NCI-H510A treated with DMSO at 0.1 percent for 48 hours (cell line): ENCODE measurements at regions not wholly inside any gene's neighbourhood (a gene's known extent, or its start where the extent isn't known, plus 50 kb on each side); places are given as distances from the start of the nearest gene placed in this dataset.
A peak's percentile ranks its signal among the peaks of the same experiment; 100 is the strongest.
"Not testable (repeated sequence)": the region's sequence is repeated elsewhere in the genome, so short reads cannot be mapped to it uniquely, and the experiment has no call there.

Source experiments
- DNase-seq: peaks from one replicate; lab custom pipeline; 2025; lab: John Stamatoyannopoulos, UW

GRCh38 chr7:121620953-121621606 is 225.0 kb upstream of the FAM3C start:
- no peak for DNase-seq

GRCh38 chr7:121620206-121620605 is 224.1 kb upstream of the FAM3C start:
- DNase-seq, result no peak

GRCh38 chr7:121618182-121618581 is 222.1 kb upstream of the FAM3C start:
- no peak for DNase-seq

GRCh38 chr7:121610243-121610642 is 214.1 kb upstream of the FAM3C start:
- DNase-seq, result no peak

GRCh38 chr7:121609208-121609607 is 213.1 kb upstream of the FAM3C start:
- no peak for DNase-seq

GRCh38 chr7:121608785-121609184 is 212.7 kb upstream of the FAM3C start:
- no peak for DNase-seq

GRCh38 chr7:121608183-121608582 is 212.1 kb upstream of the FAM3C start:
- DNase-seq, result not testable (repeated sequence)

GRCh38 chr7:121605317-121605680 is 209.2 kb upstream of the FAM3C start:
- DNase-seq, result peak; percentile 15

- DNase-seq, result no peak
Observed at GRCh38 chr7:121604627-121605316, 208.7 kb upstream of the FAM3C start.

- no peak for DNase-seq
Observed at GRCh38 chr7:121603886-121604285, 207.8 kb upstream of the FAM3C start.

- no peak for DNase-seq
Observed at GRCh38 chr7:121599887-121600286, 203.8 kb upstream of the FAM3C start.

GRCh38 chr7:121595758-121596696 is 199.9 kb upstream of the FAM3C start:
- no peak for DNase-seq

- no peak for DNase-seq
Observed at GRCh38 chr7:121591926-121592325, 195.8 kb upstream of the FAM3C start.

- DNase-seq, result no peak
Observed at GRCh38 chr7:121587435-121587834, 191.3 kb upstream of the FAM3C start.

- no peak for DNase-seq
Observed at GRCh38 chr7:121582258-121582657, 186.2 kb upstream of the FAM3C start.

GRCh38 chr7:121579639-121580038 is 183.5 kb upstream of the FAM3C start:
- DNase-seq, result no peak

GRCh38 chr7:121578669-121579068 is 182.6 kb upstream of the FAM3C start:
- no peak for DNase-seq

GRCh38 chr7:121576148-121576917 is 180.2 kb upstream of the FAM3C start:
- DNase-seq, result no peak

- DNase-seq, result no peak
Observed at GRCh38 chr7:121575194-121575765, 179.2 kb upstream of the FAM3C start.

- no peak for DNase-seq
Observed at GRCh38 chr7:121574109-121574508, 178.0 kb upstream of the FAM3C start.

GRCh38 chr7:121572615-121573014 is 176.5 kb upstream of the FAM3C start:
- no peak for DNase-seq

GRCh38 chr7:121570365-121570764 is 174.3 kb upstream of the FAM3C start:
- DNase-seq, result no peak
